H9 (cell line): ENCODE measurements at regions not wholly inside any gene's neighbourhood (a gene's known extent, or its start where the extent isn't known, plus 50 kb on each side); places are given as distances from the start of the nearest gene placed in this dataset.

ENCODE experiments used
- DNase-seq: peaks from one replicate; pipeline ENCODE4 v3.0.0-alpha.2; 2017
- H2AFZ ChIP-seq: one replicate; pipeline ENCODE4 v1.6.1; 2013; ENCODE audit warnings: mild to moderate bottlenecking, low read length, control low read depth, moderate library complexity
- H2AK5ac ChIP-seq: 2 replicates; pipeline ENCODE4 v1.6.1; 2013; ENCODE audit warnings: low read length, control low read depth, mixed read lengths; ENCODE audit not compliant: insufficient read length
- H2BK120ac ChIP-seq: one replicate; pipeline ENCODE4 v1.6.1; 2013; ENCODE audit warnings: low read depth, mild to moderate bottlenecking, low read length, control low read depth, inconsistent platforms; ENCODE audit not compliant: poor library complexity, severe bottlenecking
- H2BK12ac ChIP-seq: 2 replicates; pipeline ENCODE4 v1.6.1; 2013; ENCODE audit warnings: low read length, control low read depth, mixed read lengths, low read depth; ENCODE audit not compliant: insufficient read length
- H2BK15ac ChIP-seq: 2 replicates; pipeline ENCODE4 v1.6.1; 2013; ENCODE audit warnings: low read depth, low read length, control low read depth
- H2BK20ac ChIP-seq: one replicate; pipeline ENCODE4 v1.6.1; 2013; ENCODE audit warnings: low read depth, mild to moderate bottlenecking, low read length, control low read depth, inconsistent platforms; ENCODE audit not compliant: poor library complexity, severe bottlenecking
- H2BK5ac ChIP-seq: 2 replicates; pipeline ENCODE4 v1.6.1; 2013; ENCODE audit warnings: low read length, control low read depth, mixed read lengths; ENCODE audit not compliant: insufficient read length
- H3K14ac ChIP-seq: 2 replicates; pipeline ENCODE4 v1.6.1; 2013; ENCODE audit warnings: low read length, control low read depth; ENCODE audit not compliant: insufficient read depth
- H3K18ac ChIP-seq: 2 replicates; pipeline ENCODE4 v1.6.1; 2013; ENCODE audit warnings: low read depth, mild to moderate bottlenecking, mixed read lengths, low read length, control low read depth; ENCODE audit not compliant: insufficient read length
- H3K23ac ChIP-seq: 2 replicates; pipeline ENCODE4 v1.6.1; 2013; ENCODE audit warnings: low read length, control low read depth, mixed read lengths, low read depth; ENCODE audit not compliant: insufficient read length
- H3K23me2 ChIP-seq: 2 replicates; pipeline ENCODE4 v1.6.1; 2013; ENCODE audit warnings: low read depth, mild to moderate bottlenecking, mixed read lengths, low read length, control low read depth; ENCODE audit not compliant: insufficient read length, poor library complexity, severe bottlenecking
- H3K27ac ChIP-seq: 2 replicates; pipeline ENCODE4 v1.5.1; 2013; ENCODE audit warnings: low read length, control low read depth, mixed read lengths, low read depth; ENCODE audit not compliant: insufficient read length
- H3K27me3 ChIP-seq: 2 replicates; pipeline ENCODE4 v1.6.1; 2013; ENCODE audit warnings: low read length, control low read depth, inconsistent platforms; ENCODE audit not compliant: insufficient read depth
- H3K4ac ChIP-seq: 2 replicates; pipeline ENCODE4 v1.6.1; 2013; ENCODE audit warnings: low read depth, mild to moderate bottlenecking, control low read depth, inconsistent platforms, low read length, moderate library complexity
- H3K4me1 ChIP-seq: 2 replicates; pipeline ENCODE4 v1.6.1; 2013; ENCODE audit warnings: low read length, control low read depth, inconsistent platforms; ENCODE audit not compliant: insufficient read depth
- H3K4me2 ChIP-seq: 2 replicates; pipeline ENCODE4 v1.6.1; 2013; ENCODE audit warnings: low read length, control low read depth, mixed read lengths; ENCODE audit not compliant: insufficient read length, insufficient read depth
- H3K56ac ChIP-seq: 2 replicates; pipeline ENCODE4 v1.6.1; 2013; ENCODE audit warnings: low read depth, mild to moderate bottlenecking, mixed read lengths, low read length, control low read depth; ENCODE audit not compliant: insufficient read length
- H3K79me1 ChIP-seq: 2 replicates; pipeline ENCODE4 v1.6.1; 2013; ENCODE audit warnings: low read depth, mild to moderate bottlenecking, moderate library complexity, low read length, control low read depth, inconsistent platforms; ENCODE audit not compliant: insufficient read depth, poor library complexity, severe bottlenecking
- H3K79me2 ChIP-seq: 2 replicates; pipeline ENCODE4 v1.6.1; 2013; ENCODE audit warnings: low read length, control low read depth, inconsistent platforms; ENCODE audit not compliant: insufficient read depth
- H3K9ac ChIP-seq: 2 replicates; pipeline ENCODE4 v1.6.1; 2013; ENCODE audit warnings: low read length, control low read depth, mixed read lengths; ENCODE audit not compliant: insufficient read length; ENCODE audit errors: extremely low read depth
- H3K9me3 ChIP-seq: one replicate; pipeline ENCODE4 v1.6.1; 2013; ENCODE audit warnings: low read depth, low read length, inconsistent platforms; ENCODE audit not compliant: control insufficient read depth
- H3T11ph ChIP-seq: one replicate; pipeline ENCODE4 v1.6.1; 2013; ENCODE audit warnings: mild to moderate bottlenecking, low read length, control low read depth, inconsistent platforms
- H4K20me1 ChIP-seq: one replicate; pipeline ENCODE4 v1.6.1; 2013; ENCODE audit not compliant: control insufficient read depth, insufficient read length, insufficient read depth
- H4K5ac ChIP-seq: 2 replicates; pipeline ENCODE4 v1.6.1; 2013; ENCODE audit warnings: low read depth, mild to moderate bottlenecking, mixed read lengths, low read length, control low read depth; ENCODE audit not compliant: insufficient read length
- H4K8ac ChIP-seq: replicated peaks from 2 replicates; pipeline ENCODE4 v1.6.1; 2013; ENCODE audit warnings: low read length, control low read depth, mixed read lengths, low read depth; ENCODE audit not compliant: insufficient read length
- H4K91ac ChIP-seq: 2 replicates; pipeline ENCODE4 v1.6.1; 2013; ENCODE audit warnings: low read depth, mild to moderate bottlenecking, moderate library complexity, mixed read lengths, low read length, control low read depth; ENCODE audit not compliant: insufficient read length
- H3K27ac Mint-ChIP-seq, 3 experiments: 2 replicates in 2 of 3; 3 replicates in 1 of 3; pipeline ENCODE4 v1.8.0; 2020 to 2021; ENCODE audit warnings: mixed read lengths in 3 of 3, mild to moderate bottlenecking in 1 of 3, moderate library complexity in 1 of 3
- H3K27me3 Mint-ChIP-seq: 2 replicates; pipeline ENCODE4 v1.8.0; 2021; ENCODE audit warnings: low read depth, mild to moderate bottlenecking, moderate library complexity, mixed read lengths
- H3K36me3 Mint-ChIP-seq, 3 experiments: 2 replicates in 2 of 3; 3 replicates in 1 of 3; pipeline ENCODE4 v1.8.0; 2020 to 2021; ENCODE audit warnings: low read depth in 3 of 3, mixed read lengths in 3 of 3; ENCODE audit not compliant: insufficient read depth in 1 of 3
- H3K4me1 Mint-ChIP-seq, 2 experiments: 2 replicates each; pipeline ENCODE4 v1.8.0; 2020; ENCODE audit warnings: mixed read lengths in 2 of 2
- H3K4me3 Mint-ChIP-seq, 2 experiments: 2 replicates in 1 of 2; 3 replicates in 1 of 2; pipeline ENCODE4 v1.8.0; 2020 to 2021; ENCODE audit warnings: mild to moderate bottlenecking in 2 of 2, mixed read lengths in 2 of 2, moderate library complexity in 1 of 2
- H3K9me3 Mint-ChIP-seq, 2 experiments: 2 replicates in 1 of 2; 3 replicates in 1 of 2; pipeline ENCODE4 v1.8.0; 2020; ENCODE audit warnings: mild to moderate bottlenecking in 2 of 2, mixed read lengths in 2 of 2, moderate library complexity in 1 of 2
- CTCF ChIP-seq: fragments of 200-600 bp; sonication (generic); conservative IDR thresholded peaks from 3 replicates; pipeline ENCODE4 v1.8.0; 2021; ENCODE audit warnings: antibody characterized with exemption, mild to moderate bottlenecking
- WGBS: extraction: QIAGEN DNeasy Blood & Tissue Kit; methylation state at CpG from one replicate; pipeline ENCODE4 v1.1.7; 2013; ENCODE audit warnings: missing lambda C conversion rate, low lambda C conversion rate, mixed read lengths; ENCODE audit not compliant: insufficient read length; ENCODE audit errors: extremely low coverage; 5-methylcytosine and 5-hydroxymethylcytosine counted together

- Histone ChIP-seq H3K4me2 (no peak overlapping the region), H2AFZ (no peak overlapping the region), H3K9me3 (no peaks in the 10 kb centered on the region), H2AK5ac (no peak overlapping the region), H3K9ac (no peak overlapping the region), H3K79me1 (no peaks in the 10 kb centered on the region), H3K4me1 (no peaks in the 10 kb centered on the region), H2BK15ac (no peak overlapping the region), H2BK120ac (no peak overlapping the region), H2BK12ac (no peak overlapping the region), H3K18ac (no peak overlapping the region), H3K27ac (no peak overlapping the region), H2BK20ac (no peak overlapping the region), H2BK5ac (no peak overlapping the region), H3T11ph (no peak overlapping the region), H4K20me1 (no peaks in the 10 kb centered on the region), H4K91ac (no peak overlapping the region), H4K5ac (no peak overlapping the region), H4K8ac (no peak overlapping the region), H3K14ac (no peak overlapping the region), H3K27me3 (no peaks in the 10 kb centered on the region), H3K23me2 (no peaks in the 10 kb centered on the region), H3K4ac (no peak overlapping the region), H3K79me2 (no peaks in the 10 kb centered on the region), H3K56ac (no peak overlapping the region), H3K23ac (no peak overlapping the region)
- Mint-ChIP-seq H3K27me3 (no peaks in the 10 kb centered on the region; the same call in 1 of the 2 replicates), H3K4me3 (no peak overlapping the region), H3K4me1 (no peaks in the 10 kb centered on the region), H3K36me3 (no peaks in the 10 kb centered on the region), H3K9me3 (no peaks in the 10 kb centered on the region), H3K27ac (no peak overlapping the region)
- TF ChIP-seq CTCF: no peak
- WGBS: no CpG with 5 or more reads among the region's 3 CpGs
- no peak for DNase-seq
Observed at GRCh38 chrX:116384406-116384954, 51.9 kb upstream of the SLC6A14 start.
